ENCODE measurements at regions not wholly inside any gene's neighbourhood (a gene's known extent, or its start where the extent isn't known, plus 50 kb on each side); places are given as distances from the start of the nearest gene placed in this dataset.

- TF ChIP-seq LRRFIP1 (CRISPR knock-in tag; conservative IDR thresholded peaks at IDR 0.05): no peak
- TF ChIP-seq BCL6 (CRISPR knock-in tag; IDR thresholded peaks at IDR 0.05): peak; percentile 64
- TF ChIP-seq ZFP1 (CRISPR knock-in tag; IDR thresholded peaks at IDR 0.05): 0 out of 2 replicates have a peak, but pooled peaks have one; percentile 35
- no peak; the same call in 1 of the 2 replicates for TF ChIP-seq ZNF512B (CRISPR knock-in tag; IDR thresholded peaks at IDR 0.05; ENCODE audit: borderline replicate concordance)
- peak; percentile 15 for TF ChIP-seq HNRNPLL (IDR thresholded peaks at IDR 0.05; ENCODE audit: low read depth, low read length, poor library complexity, severe bottlenecking)
- peak; percentile 83 for TF ChIP-seq NR2F6 (IDR thresholded peaks at IDR 0.05)
- TF ChIP-seq NR2F6 (CRISPR knock-in tag; IDR thresholded peaks at IDR 0.05): peak; percentile 83
- 0 out of 2 replicates have a peak, but pooled peaks have one; percentile 15 for TF ChIP-seq ZNF747 (CRISPR knock-in tag; IDR thresholded peaks at IDR 0.05; ENCODE audit: borderline replicate concordance)
- peak; percentile 6; the same call in 1 of the 2 replicates for TF ChIP-seq SOX5 (CRISPR knock-in tag; IDR thresholded peaks at IDR 0.05; ENCODE audit: borderline replicate concordance)
- TF ChIP-seq MYC (CRISPR knock-in tag; IDR thresholded peaks at IDR 0.05; ENCODE audit: borderline replicate concordance): peak; percentile 56
- 0 out of 2 replicates have a peak, but pooled peaks have one; percentile 52 for TF ChIP-seq ZNF572 (CRISPR knock-in tag; IDR thresholded peaks at IDR 0.05)
- TF ChIP-seq ZNF318 (CRISPR knock-in tag; IDR thresholded peaks at IDR 0.05): 0 out of 2 replicates have a peak, but pooled peaks have one; percentile 27
- TF ChIP-seq ZFP91 (CRISPR knock-in tag; IDR thresholded peaks at IDR 0.05; ENCODE audit: borderline replicate concordance): peak; percentile 84
Observed at GRCh38 chr16:85526185-85526974, 86.7 kb upstream of the GSE1 start (continued).
